ENCODE measurements at regions not wholly inside any gene's neighbourhood (a gene's known extent, or its start where the extent isn't known, plus 50 kb on each side); places are given as distances from the start of the nearest gene placed in this dataset.

DNA sequence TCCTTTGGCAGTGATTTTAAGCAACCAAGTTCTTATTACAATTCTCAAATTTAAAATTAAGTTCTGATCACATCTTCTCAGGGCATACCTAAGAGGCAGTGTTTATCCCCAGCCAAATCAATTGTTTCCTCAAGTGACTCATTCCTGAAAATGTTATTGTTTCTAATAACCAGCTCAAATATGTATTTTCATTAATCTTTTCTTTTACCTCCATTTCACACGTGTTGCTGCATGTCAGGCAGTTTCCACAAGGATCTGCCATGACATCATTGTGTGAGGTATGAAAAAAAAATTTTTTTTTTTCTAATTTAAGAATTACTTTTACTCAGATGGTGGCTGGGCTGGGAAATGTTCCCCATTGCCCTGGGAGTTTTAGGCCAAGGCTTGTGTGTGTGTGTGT is 113.0 kb upstream of the NTRK2 start:
- Histone ChIP-seq H3K9ac (ENCODE audit: insufficient read depth, low read length) (no peak overlapping the region), H3K27ac (ENCODE audit: insufficient read depth, low read length) (no peak overlapping the region), H3K4me2 (ENCODE audit: extremely low read depth, insufficient read depth, low read length) (no peak overlapping the region), H3K4me1 (ENCODE audit: control insufficient read depth, extremely low read depth, insufficient read depth, low read length) (no peaks in the 10 kb centered on the region), H3K36me3 (ENCODE audit: control insufficient read depth, insufficient read depth, low read length) (no peaks in the 10 kb centered on the region), H3K4me3 (replicated peaks in 1 of 4; ENCODE audit: control extremely low read depth in 1 of 4, insufficient read depth in 1 of 4, low read depth in 3 of 4, low read length in 4 of 4) (no peak overlapping the region), H3K27me3 (ENCODE audit: control insufficient read depth, insufficient read depth, low read length) (no peaks in the 10 kb centered on the region), H4K20me1 (ENCODE audit: control insufficient read depth, extremely low read depth, insufficient read depth, low read length) (no peaks in the 10 kb centered on the region), H2AFZ (ENCODE audit: low read length) (no peak overlapping the region), H3K9me3 (ENCODE audit: control insufficient read depth, insufficient read depth, low read depth, low read length) (no peaks in the 10 kb centered on the region), H3K79me2 (ENCODE audit: control insufficient read depth, insufficient read depth, low read length) (no peaks in the 10 kb centered on the region)
- TF ChIP-seq, protein P1, sequence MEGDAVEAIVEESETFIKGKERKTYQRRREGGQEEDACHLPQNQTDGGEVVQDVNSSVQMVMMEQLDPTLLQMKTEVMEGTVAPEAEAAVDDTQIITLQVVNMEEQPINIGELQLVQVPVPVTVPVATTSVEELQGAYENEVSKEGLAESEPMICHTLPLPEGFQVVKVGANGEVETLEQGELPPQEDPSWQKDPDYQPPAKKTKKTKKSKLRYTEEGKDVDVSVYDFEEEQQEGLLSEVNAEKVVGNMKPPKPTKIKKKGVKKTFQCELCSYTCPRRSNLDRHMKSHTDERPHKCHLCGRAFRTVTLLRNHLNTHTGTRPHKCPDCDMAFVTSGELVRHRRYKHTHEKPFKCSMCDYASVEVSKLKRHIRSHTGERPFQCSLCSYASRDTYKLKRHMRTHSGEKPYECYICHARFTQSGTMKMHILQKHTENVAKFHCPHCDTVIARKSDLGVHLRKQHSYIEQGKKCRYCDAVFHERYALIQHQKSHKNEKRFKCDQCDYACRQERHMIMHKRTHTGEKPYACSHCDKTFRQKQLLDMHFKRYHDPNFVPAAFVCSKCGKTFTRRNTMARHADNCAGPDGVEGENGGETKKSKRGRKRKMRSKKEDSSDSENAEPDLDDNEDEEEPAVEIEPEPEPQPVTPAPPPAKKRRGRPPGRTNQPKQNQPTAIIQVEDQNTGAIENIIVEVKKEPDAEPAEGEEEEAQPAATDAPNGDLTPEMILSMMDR (conservative IDR thresholded peaks at IDR 0.05 in 1 of 2, IDR thresholded peaks at IDR 0.05 in 1 of 2; ENCODE audit: low read depth in 1 of 2, low read length in 2 of 2): no peak
- TF ChIP-seq EZH2 (IDR thresholded peaks at IDR 0.05; ENCODE audit: low read length, missing control alignments): no peak
- DNase-seq (ENCODE audit: low read depth in 2 of 2): no peak

DNA sequence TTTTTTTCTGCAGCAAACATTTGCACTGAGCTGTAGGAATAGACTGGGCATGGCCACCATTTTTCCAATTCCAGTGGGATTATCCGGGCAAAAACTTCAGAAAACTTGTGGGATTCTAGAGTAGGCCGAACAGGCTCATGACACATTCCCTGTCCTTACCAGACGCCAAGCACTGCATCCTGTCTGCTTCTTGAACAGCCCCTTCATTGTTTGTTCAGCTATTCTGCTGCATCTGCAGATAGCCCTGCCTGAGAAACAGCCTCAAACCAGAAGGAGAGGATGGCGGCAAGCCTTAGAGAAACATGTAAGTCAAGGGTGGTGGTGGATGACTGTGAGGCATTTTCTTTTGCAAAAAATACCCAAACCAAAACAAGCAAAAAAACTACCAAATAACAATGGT is 111.8 kb upstream of the NTRK2 start:
- H3K27me3 ChIP-seq (ENCODE audit: control insufficient read depth, insufficient read depth, low read length): no peaks in the 10 kb centered on the region
- H3K9me3 ChIP-seq (ENCODE audit: control insufficient read depth, insufficient read depth, low read depth, low read length): no peaks in the 10 kb centered on the region
- no peak overlapping the region for H2AFZ ChIP-seq (ENCODE audit: low read length)
- no peak for TF ChIP-seq EZH2 (IDR thresholded peaks at IDR 0.05; ENCODE audit: low read length, missing control alignments)
- TF ChIP-seq, protein P1 (conservative IDR thresholded peaks at IDR 0.05 in 1 of 2, IDR thresholded peaks at IDR 0.05 in 1 of 2; ENCODE audit: low read depth in 1 of 2, low read length in 2 of 2): no peak
- H3K4me1 ChIP-seq (ENCODE audit: control insufficient read depth, extremely low read depth, insufficient read depth, low read length): no peaks in the 10 kb centered on the region
- H4K20me1 ChIP-seq (ENCODE audit: control insufficient read depth, extremely low read depth, insufficient read depth, low read length): no peaks in the 10 kb centered on the region
- H3K4me2 ChIP-seq (ENCODE audit: extremely low read depth, insufficient read depth, low read length): no peak overlapping the region
- no peak overlapping the region for H3K27ac ChIP-seq (ENCODE audit: insufficient read depth, low read length)
- no peak overlapping the region for H3K9ac ChIP-seq (ENCODE audit: insufficient read depth, low read length)
- H3K79me2 ChIP-seq (ENCODE audit: control insufficient read depth, insufficient read depth, low read length): no peaks in the 10 kb centered on the region
- DNase-seq (ENCODE audit: low read depth in 2 of 2): no peak
- H3K36me3 ChIP-seq (ENCODE audit: control insufficient read depth, insufficient read depth, low read length): no peaks in the 10 kb centered on the region
- H3K4me3 ChIP-seq (replicated peaks in 1 of 4; ENCODE audit: control extremely low read depth in 1 of 4, insufficient read depth in 1 of 4, low read depth in 3 of 4, low read length in 4 of 4): no peak overlapping the region

DNA sequence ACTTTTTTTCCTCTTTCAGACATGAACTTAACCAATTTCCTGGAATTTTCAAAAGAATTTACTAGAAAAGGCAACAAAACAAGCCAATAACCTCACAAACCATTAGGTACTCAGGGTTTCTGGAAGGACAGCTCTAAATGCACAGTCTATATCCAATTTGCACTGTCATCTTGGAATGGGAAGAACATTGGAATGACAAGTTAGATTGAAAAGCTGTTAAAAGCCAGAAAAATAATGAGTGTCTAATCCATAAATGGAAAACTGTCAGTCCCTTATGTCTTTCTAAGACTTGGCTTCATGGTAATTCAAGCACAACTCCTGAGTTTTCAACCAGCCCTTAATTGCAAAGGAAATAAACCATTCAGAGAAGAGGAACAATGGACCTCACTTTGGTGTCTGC is 105.8 kb upstream of the NTRK2 start:
- H3K4me1 ChIP-seq (ENCODE audit: control insufficient read depth, extremely low read depth, insufficient read depth, low read length): no peaks in the 10 kb centered on the region
- no peaks in the 10 kb centered on the region for H3K79me2 ChIP-seq (ENCODE audit: control insufficient read depth, insufficient read depth, low read length)
- H2AFZ ChIP-seq (ENCODE audit: low read length): no peak overlapping the region
- no peak for DNase-seq (ENCODE audit: low read depth in 2 of 2)
- no peak overlapping the region for H3K9ac ChIP-seq (ENCODE audit: insufficient read depth, low read length)
- no peaks in the 10 kb centered on the region for H3K36me3 ChIP-seq (ENCODE audit: control insufficient read depth, insufficient read depth, low read length)
- H3K9me3 ChIP-seq (ENCODE audit: control insufficient read depth, insufficient read depth, low read depth, low read length): no peaks in the 10 kb centered on the region
- no peak overlapping the region for H3K4me2 ChIP-seq (ENCODE audit: extremely low read depth, insufficient read depth, low read length)
- no peaks in the 10 kb centered on the region for H3K27me3 ChIP-seq (ENCODE audit: control insufficient read depth, insufficient read depth, low read length)
- H3K27ac ChIP-seq (ENCODE audit: insufficient read depth, low read length): no peak overlapping the region
- H3K4me3 ChIP-seq (replicated peaks in 1 of 4; ENCODE audit: control extremely low read depth in 1 of 4, insufficient read depth in 1 of 4, low read depth in 3 of 4, low read length in 4 of 4): no peak overlapping the region
- no peak for TF ChIP-seq EZH2 (IDR thresholded peaks at IDR 0.05; ENCODE audit: low read length, missing control alignments)
- TF ChIP-seq, protein P1 (conservative IDR thresholded peaks at IDR 0.05 in 1 of 2, IDR thresholded peaks at IDR 0.05 in 1 of 2; ENCODE audit: low read depth in 1 of 2, low read length in 2 of 2): no peak
- H4K20me1 ChIP-seq (ENCODE audit: control insufficient read depth, extremely low read depth, insufficient read depth, low read length): no peaks in the 10 kb centered on the region

All from fibroblast of lung (primary cell).